ENCODE measurements at regions not wholly inside any gene's neighbourhood (a gene's known extent, or its start where the extent isn't known, plus 50 kb on each side); places are given as distances from the start of the nearest gene placed in this dataset.

GRCh38 chr16:27720731-27721530 is 171.0 kb downstream of the KATNIP start:
- DNase-seq = no peak

GRCh38 chr16:27721531-27722181 is 171.7 kb downstream of the KATNIP start:
- no peak for DNase-seq

GRCh38 chr16:27722207-27722606 is 172.3 kb downstream of the KATNIP start:
- no peak for DNase-seq

GRCh38 chr16:27722892-27723450 is 173.0 kb downstream of the KATNIP start:
- no peak for DNase-seq

- DNase-seq = no peak
Observed at GRCh38 chr16:27723711-27724481, 174.0 kb downstream of the KATNIP start.

GRCh38 chr16:27724482-27725235 is 174.7 kb downstream of the KATNIP start:
- no peak for DNase-seq

GRCh38 chr16:27725236-27726000 is 175.5 kb downstream of the KATNIP start:
- no peak for DNase-seq

- no peak for DNase-seq
Observed at GRCh38 chr16:27726621-27727261, 176.8 kb downstream of the KATNIP start.

GRCh38 chr16:27727941-27728340 is 178.0 kb downstream of the KATNIP start:
- no peak for DNase-seq

GRCh38 chr16:27728691-27729090 is 178.7 kb downstream of the KATNIP start:
- DNase-seq = no peak

- DNase-seq = no peak
Observed at GRCh38 chr16:27729516-27730304, 179.8 kb downstream of the KATNIP start.

GRCh38 chr16:27730661-27731210 is 180.8 kb downstream of the KATNIP start:
- DNase-seq = no peak

GRCh38 chr16:27735031-27735430 is 185.1 kb downstream of the KATNIP start:
- DNase-seq = no peak

GRCh38 chr16:27736431-27736830 is 186.5 kb downstream of the KATNIP start:
- no peak for DNase-seq

GRCh38 chr16:27737513-27737912 is 187.6 kb downstream of the KATNIP start:
- no peak for DNase-seq
